GM23338 (cell line): ENCODE measurements at regions not wholly inside any gene's neighbourhood (a gene's known extent, or its start where the extent isn't known, plus 50 kb on each side); places are given as distances from the start of the nearest gene placed in this dataset.
A peak's percentile ranks its signal among the peaks of the same experiment; 100 is the strongest.

Source experiments
- ATAC-seq: fragments of 200-7000 bp; cut with Tn5 transposase; 3 replicates; pipeline ENCODE4 v1.9.1; 2020
- DNase-seq: peaks from one replicate; pipeline ENCODE4 v3.0.0-alpha.2; 2015; ENCODE audit warnings: low spot score
- H2AFZ ChIP-seq: fragments of 200-600 bp; sonication (generic); 2 replicates; pipeline ENCODE4 v1.8.0; 2016; ENCODE audit warnings: antibody characterized with exemption, mild to moderate bottlenecking, moderate library complexity
- H3F3A ChIP-seq: fragments of 200-600 bp; sonication (generic); replicated peaks from 2 replicates; pipeline ENCODE4 v1.8.0; 2017; ENCODE audit warnings: antibody characterized with exemption, mixed run types, low read depth
- H3K27ac ChIP-seq: fragments of 200-600 bp; sonication (generic); 2 replicates; pipeline ENCODE4 v1.6.1; 2016; ENCODE audit warnings: low read depth
- H3K27me3 ChIP-seq: fragments of 200-600 bp; sonication (generic); 2 replicates; pipeline ENCODE4 v1.8.0; 2016; ENCODE audit warnings: mild to moderate bottlenecking, mixed run types, moderate library complexity; ENCODE audit not compliant: insufficient read depth
- H3K36me3 ChIP-seq: fragments of 200-600 bp; sonication (generic); 2 replicates; pipeline ENCODE4 v1.8.0; 2016; ENCODE audit warnings: mild to moderate bottlenecking; ENCODE audit not compliant: insufficient read depth
- H3K4me1 ChIP-seq: fragments of 200-600 bp; sonication (generic); 2 replicates; pipeline ENCODE4 v1.8.0; 2016; ENCODE audit warnings: mild to moderate bottlenecking, moderate library complexity; ENCODE audit not compliant: insufficient read depth
- H3K4me2 ChIP-seq: fragments of 200-600 bp; sonication (generic); 2 replicates; pipeline ENCODE4 v1.7.1; 2017; ENCODE audit warnings: mixed run types
- H3K4me3 ChIP-seq: fragments of 200-600 bp; sonication (generic); 2 replicates; pipeline ENCODE4 v1.6.1; 2016; ENCODE audit warnings: mixed run types
- H3K79me2 ChIP-seq: fragments of 200-600 bp; sonication (generic); replicated peaks from 2 replicates; pipeline ENCODE4 v1.8.0; 2017; ENCODE audit warnings: mild to moderate bottlenecking; ENCODE audit not compliant: insufficient read depth
- H3K9me2 ChIP-seq: fragments of 200-600 bp; sonication (generic); 2 replicates; pipeline ENCODE4 v1.8.0; 2017; ENCODE audit not compliant: insufficient read depth
- H4K20me1 ChIP-seq: fragments of 200-600 bp; sonication (generic); replicated peaks from 2 replicates; pipeline ENCODE4 v1.8.0; 2017; ENCODE audit warnings: mild to moderate bottlenecking; ENCODE audit not compliant: insufficient read depth
- H3K27ac Mint-ChIP-seq: 2 replicates; pipeline ENCODE4 v1.8.0; 2020; ENCODE audit warnings: inconsistent platforms, mild to moderate bottlenecking, moderate library complexity, mixed read lengths
- H3K27me3 Mint-ChIP-seq: 3 replicates; pipeline ENCODE4 v1.8.0; 2022; ENCODE audit warnings: low read depth, mild to moderate bottlenecking, moderate library complexity, mixed read lengths, inconsistent platforms; ENCODE audit not compliant: insufficient read depth, poor library complexity
- H3K36me3 Mint-ChIP-seq: 3 replicates; pipeline ENCODE4 v1.8.0; 2021; ENCODE audit warnings: low read depth, mild to moderate bottlenecking, inconsistent platforms, moderate library complexity, mixed read lengths
- H3K4me1 Mint-ChIP-seq: 3 replicates; pipeline ENCODE4 v1.8.0; 2020; ENCODE audit warnings: mild to moderate bottlenecking, inconsistent platforms, mixed read lengths
- H3K4me3 Mint-ChIP-seq: 3 replicates; pipeline ENCODE4 v1.8.0; 2021; ENCODE audit warnings: moderate library complexity, mild to moderate bottlenecking, inconsistent platforms, mixed read lengths
- H3K9me3 Mint-ChIP-seq: 3 replicates; pipeline ENCODE4 v1.8.0; 2020; ENCODE audit warnings: moderate library complexity, mild to moderate bottlenecking, inconsistent platforms, mixed read lengths
- CREB1 ChIP-seq: fragments of 250-450 bp; sonication (Bioruptor Pico); IDR thresholded peaks from 2 replicates; pipeline ENCODE4 v1.5.0; 2020; ENCODE audit warnings: low read depth, mild to moderate bottlenecking, moderate library complexity
- CTCF ChIP-seq, 2 experiments: fragments of 200-600 bp in 1 of 2; sonication (generic) in 1 of 2; conservative IDR thresholded peaks; 2 replicates each; pipeline versions ENCODE4 v1.5.1 to v1.6.1; 2016 to 2017; ENCODE audit warnings: antibody characterized with exemption in 2 of 2, low read depth in 2 of 2, mild to moderate bottlenecking in 2 of 2, moderate library complexity in 1 of 2
- ETS1 ChIP-seq: IDR thresholded peaks from 2 replicates; pipeline ENCODE4 v1.6.1; 2016; ENCODE audit warnings: antibody characterized with exemption
- EZH2 ChIP-seq: fragments of 200-600 bp; sonication (generic); IDR thresholded peaks from one replicate; pipeline ENCODE4 v1.8.0; 2017; ENCODE audit warnings: antibody characterized with exemption, mild to moderate bottlenecking, low read depth; ENCODE audit not compliant: unreplicated experiment
- EZH2phosphoT487 ChIP-seq: fragments of 200-600 bp; sonication (generic); IDR thresholded peaks from one replicate; pipeline ENCODE4 v1.8.1; 2018; ENCODE audit warnings: antibody characterized with exemption; ENCODE audit not compliant: unreplicated experiment
- JUNB ChIP-seq: IDR thresholded peaks from one replicate; pipeline ENCODE4 v1.6.1; 2016; ENCODE audit warnings: antibody characterized with exemption; ENCODE audit not compliant: unreplicated experiment
- NANOG ChIP-seq: IDR thresholded peaks from 2 replicates; pipeline ENCODE4 v1.6.1; 2016; ENCODE audit warnings: antibody characterized with exemption, borderline replicate concordance
- POLR2AphosphoS5 ChIP-seq: IDR thresholded peaks from 2 replicates; pipeline ENCODE4 v1.6.1; 2016; ENCODE audit warnings: antibody characterized with exemption, low read depth
- REST ChIP-seq: IDR thresholded peaks from one replicate; pipeline ENCODE4 v1.6.1; 2018; ENCODE audit warnings: antibody characterized with exemption; ENCODE audit not compliant: unreplicated experiment
- STAT1 ChIP-seq: IDR thresholded peaks from one replicate; pipeline ENCODE4 v1.6.1; 2016; ENCODE audit warnings: antibody characterized with exemption; ENCODE audit not compliant: unreplicated experiment
- ZNF114 ChIP-seq: fragments of 250-450 bp; sonication (Bioruptor Pico); IDR thresholded peaks from 2 replicates; pipeline ENCODE4 v1.5.0; 2020; ENCODE audit warnings: mild to moderate bottlenecking, moderate library complexity
- ZNF331 ChIP-seq: fragments of 250-450 bp; sonication (Bioruptor Pico); IDR thresholded peaks from 2 replicates; pipeline ENCODE4 v1.5.0; 2020; ENCODE audit warnings: low read depth, mild to moderate bottlenecking, moderate library complexity
- ZNF462 ChIP-seq: fragments of 250-450 bp; sonication (Bioruptor Pico); IDR thresholded peaks from 2 replicates; pipeline ENCODE4 v1.5.0; 2020; ENCODE audit warnings: mild to moderate bottlenecking, moderate library complexity

- H3K4me2 ChIP-seq: no peak overlapping the region
- H3K27me3 ChIP-seq: no peaks in the 10 kb centered on the region
- H3F3A ChIP-seq: no peaks in the 10 kb centered on the region
- DNase-seq: peak; percentile 35
- peak; percentile 72 for ATAC-seq
- H3K27ac ChIP-seq: no peak overlapping the region
- 0 out of 2 replicates have a peak overlapping the region, but pooled peaks have one; percentile 10 for H3K27ac Mint-ChIP-seq
- H2AFZ ChIP-seq: no peak overlapping the region; the same call in 1 of the 2 replicates
- TF ChIP-seq ZNF462 (no peak), ZNF331 (CRISPR knock-in tag) (no peak), CREB1 (CRISPR knock-in tag) (no peak), STAT1 (no peak), EZH2phosphoT487 (no peak), JUNB (no peak), ZNF114 (no peak), NANOG (no peak), EZH2 (no peak), ETS1 (no peak), REST (no peak), POLR2AphosphoS5 (no peak), CTCF (conservative IDR thresholded peaks at IDR 0.05; ENCODE audit: low read depth in 2 of 2) (no peak)
- no peaks in the 10 kb centered on the region for H3K36me3 ChIP-seq
- no peaks in the 10 kb centered on the region for H3K4me1 ChIP-seq
- no peak overlapping the region for H3K4me3 ChIP-seq
- H4K20me1 ChIP-seq: no peaks in the 10 kb centered on the region
- H3K4me1 Mint-ChIP-seq: peaks cover 17% of the 10 kb centered on the region
- no peak overlapping the region for H3K4me3 Mint-ChIP-seq
- H3K36me3 Mint-ChIP-seq: peaks cover 3% of the 10 kb centered on the region; the same call in 1 of the 3 replicates
- H3K9me3 Mint-ChIP-seq: peaks cover 7% of the 10 kb centered on the region; the same call in 1 of the 3 replicates
- no peaks in the 10 kb centered on the region for H3K79me2 ChIP-seq
- H3K27me3 Mint-ChIP-seq: peaks cover 3% of the 10 kb centered on the region
- no peaks in the 10 kb centered on the region; the same call in 1 of the 2 replicates for H3K9me2 ChIP-seq
These were observed 134.9 kb upstream of the LEF1 start for GRCh38 chr4:108303488-108304177.
